CD4-positive, alpha-beta T cell (primary cell): ENCODE measurements at regions not wholly inside any gene's neighbourhood (a gene's known extent, or its start where the extent isn't known, plus 50 kb on each side); places are given as distances from the start of the nearest gene placed in this dataset.

ENCODE experiments used
- ATAC-seq: fragments of 200-7000 bp; cut with Tn5 transposase; one replicate; pipeline ENCODE4 v1.10.0; 2022; ENCODE audit warnings: mild to moderate bottlenecking; ENCODE audit not compliant: poor library complexity
- CTCF ChIA-PET: fragments of 350-600 bp; sonication (Branson Sonifier 250); formaldehyde crosslinking; loops from one replicate; lab custom pipeline; 2021; ENCODE audit warnings: antibody characterized with exemption, inconsistent platforms; lab: Charles Lee
- POLR2A ChIA-PET: fragments of 350-600 bp; sonication (Branson Sonifier 250); formaldehyde crosslinking; loops from one replicate; lab custom pipeline; 2021; ENCODE audit warnings: antibody characterized with exemption, inconsistent platforms; lab: Charles Lee
- DNase-seq, 14 experiments: peaks; one replicate each; pipeline ENCODE4 v3.0.0-alpha.2; 2013 to 2020; ENCODE audit warnings: mixed read lengths in 2 of 14
- H3K27ac ChIP-seq, 2 donors: one replicate each; pipeline versions ENCODE4 v1.5.1 to v1.7.0; 2013; ENCODE audit warnings: low read length in 2 of 2, low read depth in 1 of 2, mild to moderate bottlenecking in 1 of 2
- H3K27me3 ChIP-seq, 2 experiments: 1 replicate in 1 of 2; 2 replicates in 1 of 2; pipeline versions ENCODE4 v1.6.1 to v1.7.0; 2013; ENCODE audit warnings: low read length in 2 of 2, control low read depth in 1 of 2, mild to moderate bottlenecking in 1 of 2, moderate library complexity in 1 of 2; ENCODE audit not compliant: insufficient read depth in 2 of 2, control insufficient read depth in 1 of 2
- H3K36me3 ChIP-seq: one replicate; pipeline ENCODE4 v1.6.1; 2013; ENCODE audit warnings: low read length, control low read depth; ENCODE audit not compliant: insufficient read depth
- H3K4me1 ChIP-seq: one replicate; pipeline ENCODE4 v1.6.1; 2013; ENCODE audit warnings: low read length, control low read depth; ENCODE audit not compliant: insufficient read depth
- H3K4me3 ChIP-seq: one replicate; pipeline ENCODE4 v1.5.1; 2013; ENCODE audit warnings: mild to moderate bottlenecking, low read length, moderate library complexity
- H3K9me3 ChIP-seq, 2 experiments: 1 replicate in 1 of 2; 2 replicates in 1 of 2; pipeline versions ENCODE4 v1.6.1 to v1.7.0; 2013; ENCODE audit warnings: low read length in 2 of 2, mild to moderate bottlenecking in 2 of 2, control low read depth in 1 of 2, moderate library complexity in 1 of 2; ENCODE audit not compliant: control insufficient read depth in 1 of 2, insufficient read depth in 1 of 2
- H3K27ac Mint-ChIP-seq: one replicate; pipeline ENCODE4 v1.8.0; 2020; ENCODE audit warnings: mixed read lengths
- H3K27me3 Mint-ChIP-seq: one replicate; pipeline ENCODE4 v1.8.0; 2021; ENCODE audit warnings: mixed read lengths
- H3K36me3 Mint-ChIP-seq: one replicate; pipeline ENCODE4 v1.8.0; 2021; ENCODE audit warnings: low read depth, mixed read lengths
- H3K4me1 Mint-ChIP-seq: one replicate; pipeline ENCODE4 v1.8.0; 2021; ENCODE audit warnings: low read depth, mixed read lengths
- H3K4me3 Mint-ChIP-seq: one replicate; pipeline ENCODE4 v1.8.0; 2020; ENCODE audit warnings: mild to moderate bottlenecking, mixed read lengths
- H3K9me3 Mint-ChIP-seq: one replicate; pipeline ENCODE4 v1.8.0; 2020; ENCODE audit warnings: mixed read lengths
- intact Hi-C, 2 experiments: fragments of 100-400 bp; cut with DNase I in 1 of 2; cut with micrococcal nuclease in 1 of 2; formaldehyde crosslinking; loops; one replicate each; pipeline versions ENCODE4 v1.15.1 to v1.9.0; 2023 to 2025; cut with DNase I, micrococcal nuclease
- TF ChIP-seq, protein P1 (sequence below): fragments of 200-600 bp; IDR thresholded peaks from one replicate; pipeline ENCODE4 v1.8.0; 2022; ENCODE audit warnings: antibody characterized with exemption, mild to moderate bottlenecking

DNA sequence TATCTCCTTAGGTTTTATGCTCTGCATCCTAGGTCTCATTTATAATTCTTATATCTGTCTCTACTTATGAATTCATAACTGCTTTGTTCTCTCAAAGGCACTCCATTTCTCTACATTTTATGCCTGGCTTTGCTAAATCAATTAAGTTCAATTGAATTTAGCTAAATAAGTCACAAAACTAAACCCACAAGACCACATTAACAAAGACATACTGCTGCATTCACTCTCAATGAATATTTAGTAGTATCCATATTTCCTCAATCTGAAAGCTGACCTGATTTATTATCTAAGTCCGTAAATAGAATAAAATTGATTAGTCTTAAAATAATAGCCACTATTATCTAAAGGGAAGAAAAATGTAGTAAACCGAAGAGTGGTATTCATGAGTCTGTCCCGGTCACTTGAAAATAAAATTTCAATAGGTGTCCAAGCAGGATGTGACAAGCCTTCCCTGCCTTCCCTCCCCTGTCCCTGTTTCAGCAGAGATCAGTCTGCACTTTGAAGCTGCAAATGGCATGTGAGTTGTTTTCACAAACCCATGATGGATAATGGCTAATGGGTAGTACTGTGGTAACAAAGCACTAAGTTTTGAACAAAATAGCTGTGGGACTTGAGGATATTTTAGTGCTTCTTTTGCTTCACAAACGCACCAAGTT lies 295.0 kb upstream of the NCAM2 start:
- no peaks in the 10 kb centered on the region for H3K36me3 Mint-ChIP-seq
- Histone ChIP-seq H3K4me1 (no peaks in the 10 kb centered on the region), H3K27ac (no peak overlapping the region), H3K27me3 (no peaks in the 10 kb centered on the region), H3K36me3 (no peaks in the 10 kb centered on the region), H3K9me3 (peaks cover 0 to 14% of the 10 kb centered on the region in 2 experiments), H3K4me3 (no peak overlapping the region)
- POLR2A ChIA-PET, result no interaction called here
- no peak overlapping the region for H3K27ac Mint-ChIP-seq
- no peak for DNase-seq
- ATAC-seq, result no peak
- H3K4me1 Mint-ChIP-seq, result no peaks in the 10 kb centered on the region
- TF ChIP-seq, protein P1, sequence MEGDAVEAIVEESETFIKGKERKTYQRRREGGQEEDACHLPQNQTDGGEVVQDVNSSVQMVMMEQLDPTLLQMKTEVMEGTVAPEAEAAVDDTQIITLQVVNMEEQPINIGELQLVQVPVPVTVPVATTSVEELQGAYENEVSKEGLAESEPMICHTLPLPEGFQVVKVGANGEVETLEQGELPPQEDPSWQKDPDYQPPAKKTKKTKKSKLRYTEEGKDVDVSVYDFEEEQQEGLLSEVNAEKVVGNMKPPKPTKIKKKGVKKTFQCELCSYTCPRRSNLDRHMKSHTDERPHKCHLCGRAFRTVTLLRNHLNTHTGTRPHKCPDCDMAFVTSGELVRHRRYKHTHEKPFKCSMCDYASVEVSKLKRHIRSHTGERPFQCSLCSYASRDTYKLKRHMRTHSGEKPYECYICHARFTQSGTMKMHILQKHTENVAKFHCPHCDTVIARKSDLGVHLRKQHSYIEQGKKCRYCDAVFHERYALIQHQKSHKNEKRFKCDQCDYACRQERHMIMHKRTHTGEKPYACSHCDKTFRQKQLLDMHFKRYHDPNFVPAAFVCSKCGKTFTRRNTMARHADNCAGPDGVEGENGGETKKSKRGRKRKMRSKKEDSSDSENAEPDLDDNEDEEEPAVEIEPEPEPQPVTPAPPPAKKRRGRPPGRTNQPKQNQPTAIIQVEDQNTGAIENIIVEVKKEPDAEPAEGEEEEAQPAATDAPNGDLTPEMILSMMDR, result no peak
- H3K27me3 Mint-ChIP-seq, result no peaks in the 10 kb centered on the region
- H3K4me3 Mint-ChIP-seq, result no peak overlapping the region
- H3K9me3 Mint-ChIP-seq, result peaks cover 4% of the 10 kb centered on the region
- CTCF ChIA-PET, result no interaction called here
- intact Hi-C loops, result no loop called here

DNA sequence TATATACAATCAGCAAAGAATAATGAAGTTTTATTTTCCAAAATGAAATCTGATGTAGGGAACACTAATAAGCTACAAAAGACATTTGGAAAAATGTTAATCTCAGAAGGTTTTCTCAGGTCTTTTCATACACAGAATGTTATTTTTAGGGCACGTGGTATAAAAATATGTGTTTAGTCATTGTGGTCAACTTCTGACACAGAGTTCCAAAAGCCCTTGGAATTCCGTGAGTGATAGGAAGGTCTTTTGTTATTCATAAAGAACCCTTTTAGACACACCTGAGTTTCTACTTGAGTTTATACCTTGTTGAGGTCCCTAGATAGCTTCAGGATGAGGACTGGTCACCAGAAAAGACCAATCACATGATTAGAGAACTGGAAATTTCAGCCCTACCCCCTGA lies 277.6 kb upstream of the NCAM2 start:
- POLR2A ChIA-PET, result no interaction called here
- Histone ChIP-seq H3K9me3 (peaks cover 3 to 11% of the 10 kb centered on the region in 2 experiments), H3K27me3 (no peaks in the 10 kb centered on the region), H3K27ac (no peak overlapping the region), H3K4me1 (no peaks in the 10 kb centered on the region), H3K4me3 (no peak overlapping the region), H3K36me3 (no peaks in the 10 kb centered on the region)
- Mint-ChIP-seq H3K9me3 (peaks cover 6% of the 10 kb centered on the region), H3K4me3 (no peak overlapping the region), H3K36me3 (no peaks in the 10 kb centered on the region), H3K4me1 (no peaks in the 10 kb centered on the region), H3K27ac (no peak overlapping the region), H3K27me3 (no peaks in the 10 kb centered on the region)
- intact Hi-C loops, result no loop called here
- TF ChIP-seq, protein P1, result no peak
- ATAC-seq (no peak), DNase-seq (no peak)
- CTCF ChIA-PET, result no interaction called here

DNA sequence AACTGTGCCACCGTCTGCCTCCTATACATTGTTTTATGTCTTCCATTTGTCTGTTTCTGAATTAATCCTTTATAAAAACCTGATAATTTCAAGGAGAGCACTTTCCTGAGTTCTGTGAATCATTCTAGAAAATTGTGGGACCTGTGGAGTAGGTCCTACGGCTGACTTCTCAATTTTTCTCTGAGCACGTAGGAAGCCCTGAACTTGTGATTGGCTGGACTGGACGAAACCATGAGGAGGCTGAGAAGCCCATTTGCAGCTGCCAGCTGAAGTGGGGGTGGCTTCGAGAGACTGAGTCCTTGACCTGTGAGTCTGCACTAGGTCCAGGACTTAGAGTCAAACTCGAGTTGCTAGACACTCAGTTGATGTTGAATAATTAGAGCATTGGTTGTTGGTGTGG lies 277.1 kb upstream of the NCAM2 start:
- no peak overlapping the region for H3K27ac Mint-ChIP-seq
- Histone ChIP-seq H3K27me3 (no peaks in the 10 kb centered on the region), H3K27ac (no peak overlapping the region), H3K4me3 (no peak overlapping the region), H3K4me1 (no peaks in the 10 kb centered on the region), H3K36me3 (no peaks in the 10 kb centered on the region), H3K9me3 (peaks cover 3 to 15% of the 10 kb centered on the region in 2 experiments)
- peaks cover 6% of the 10 kb centered on the region for H3K9me3 Mint-ChIP-seq
- H3K4me1 Mint-ChIP-seq, result no peaks in the 10 kb centered on the region
- H3K36me3 Mint-ChIP-seq, result no peaks in the 10 kb centered on the region
- ChIA-PET POLR2A (no interaction called here), CTCF (no interaction called here)
- no peak for DNase-seq
- TF ChIP-seq, protein P1, result no peak
- intact Hi-C loops, result no loop called here
- no peak overlapping the region for H3K4me3 Mint-ChIP-seq
- no peaks in the 10 kb centered on the region for H3K27me3 Mint-ChIP-seq
- ATAC-seq, result no peak
